Vagina (tissue), 2 donors: ENCODE measurements at regions not wholly inside any gene's neighbourhood (a gene's known extent, or its start where the extent isn't known, plus 50 kb on each side); places are given as distances from the start of the nearest gene placed in this dataset.
"Not testable (repeated sequence)": the region's sequence is repeated elsewhere in the genome, so short reads cannot be mapped to it uniquely, and the experiment has no call there.

Source experiments
- DNase-seq, 2 donors: peaks; one replicate each; pipeline ENCODE4 v3.0.0-alpha.2; 2017; ENCODE audit errors: extremely low spot score in 2 of 2
- H3K27ac ChIP-seq: fragments of 200-600 bp; sonication (generic); one replicate; pipeline ENCODE4 v1.5.1; 2019
- H3K27me3 ChIP-seq: fragments of 200-600 bp; sonication (generic); one replicate; pipeline ENCODE4 v1.5.1; 2019
- H3K36me3 ChIP-seq, 2 donors: fragments of 200-600 bp; sonication (generic); one replicate each; pipeline ENCODE4 v1.5.1; 2017 to 2019
- H3K4me1 ChIP-seq: fragments of 200-600 bp; sonication (generic); one replicate; pipeline ENCODE4 v1.5.1; 2019
- H3K4me3 ChIP-seq, 2 donors: fragments of 200-600 bp; sonication (generic); 1 replicate in 1 of 2; 2 replicates in 1 of 2; pipeline ENCODE4 v1.5.1; 2016 to 2019
- H3K9me3 ChIP-seq: fragments of 200-600 bp; sonication (generic); one replicate; pipeline ENCODE4 v1.5.1; 2019
- POLR2A ChIP-seq, 2 donors: fragments of 450-650 bp; IDR thresholded peaks; one replicate each; pipeline ENCODE4 v1.6.1; 2017; ENCODE audit warnings: antibody characterized with exemption in 2 of 2, mild to moderate bottlenecking in 2 of 2, moderate library complexity in 2 of 2
- POLR2AphosphoS5 ChIP-seq, 2 donors: sonication (generic); formaldehyde crosslinking; IDR thresholded peaks; one replicate each; pipeline ENCODE4 v1.9.0; 2017; ENCODE audit warnings: antibody characterized with exemption in 2 of 2, mild to moderate bottlenecking in 2 of 2, low read depth in 1 of 2; ENCODE audit not compliant: insufficient read depth in 1 of 2
- intact Hi-C: fragments of 100-400 bp; cut with DNase I; formaldehyde crosslinking; loops from one replicate; pipeline ENCODE4 v1.15.1; 2023
- TF ChIP-seq, protein P1 (sequence below), 3 experiments: fragments of 450-650 bp in 2 of 3; fragments of 200-600 bp in 1 of 3; sonication (generic) in 1 of 3; IDR thresholded peaks; one replicate each; pipeline ENCODE4 v1.5.1; 2017 to 2019; ENCODE audit warnings: antibody characterized with exemption in 3 of 3, mild to moderate bottlenecking in 2 of 3, moderate library complexity in 2 of 3

DNA sequence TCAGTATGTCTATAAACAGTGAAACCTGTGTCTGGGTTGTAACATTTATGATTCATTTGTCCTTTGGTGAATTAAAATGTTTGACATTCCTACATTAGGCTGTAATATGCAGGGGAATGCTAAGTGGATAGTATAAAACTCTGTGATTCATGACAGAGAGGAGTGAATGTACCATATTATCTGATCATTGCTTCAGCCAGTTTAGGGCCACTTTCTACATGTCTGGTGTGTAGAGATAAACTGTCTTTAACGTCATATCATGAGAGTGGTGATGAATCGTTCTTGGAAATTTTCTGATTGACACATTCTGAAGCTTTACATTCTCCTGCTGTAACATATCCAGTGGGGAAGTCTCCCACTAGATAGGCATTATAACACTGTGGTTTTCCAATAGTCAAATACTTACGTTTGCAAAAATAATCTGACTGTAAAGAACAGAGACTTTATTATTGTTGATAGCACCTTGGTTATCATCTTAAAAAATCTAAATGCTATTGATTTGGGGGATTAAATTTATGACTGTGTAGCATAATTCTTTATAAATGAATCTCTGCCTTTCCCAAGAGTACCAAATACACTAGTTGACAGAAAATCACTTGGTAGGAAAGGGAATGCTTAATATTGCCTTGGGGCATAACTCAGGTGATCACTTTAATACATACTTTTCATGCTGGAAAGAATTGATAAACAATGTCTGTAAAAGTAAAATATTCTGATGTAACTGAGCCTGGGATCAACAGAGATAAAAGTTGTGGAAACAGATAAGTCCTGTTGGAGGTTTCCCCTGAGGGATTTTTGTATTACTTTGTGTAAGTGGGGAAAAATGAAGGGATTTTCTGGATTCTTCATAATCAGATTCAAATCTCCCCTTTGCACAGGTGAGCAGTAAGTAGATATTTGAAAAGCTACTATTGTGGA, 427.9 kb downstream of the JRKL start:
- Histone ChIP-seq H3K4me3 (no peak overlapping the region), H3K27ac (no peak overlapping the region), H3K9me3 (no peaks in the 10 kb centered on the region), H3K36me3 (no peaks in the 10 kb centered on the region), H3K4me1 (no peaks in the 10 kb centered on the region), H3K27me3 (no peaks in the 10 kb centered on the region)
- no peak for DNase-seq
- TF ChIP-seq, protein P1, sequence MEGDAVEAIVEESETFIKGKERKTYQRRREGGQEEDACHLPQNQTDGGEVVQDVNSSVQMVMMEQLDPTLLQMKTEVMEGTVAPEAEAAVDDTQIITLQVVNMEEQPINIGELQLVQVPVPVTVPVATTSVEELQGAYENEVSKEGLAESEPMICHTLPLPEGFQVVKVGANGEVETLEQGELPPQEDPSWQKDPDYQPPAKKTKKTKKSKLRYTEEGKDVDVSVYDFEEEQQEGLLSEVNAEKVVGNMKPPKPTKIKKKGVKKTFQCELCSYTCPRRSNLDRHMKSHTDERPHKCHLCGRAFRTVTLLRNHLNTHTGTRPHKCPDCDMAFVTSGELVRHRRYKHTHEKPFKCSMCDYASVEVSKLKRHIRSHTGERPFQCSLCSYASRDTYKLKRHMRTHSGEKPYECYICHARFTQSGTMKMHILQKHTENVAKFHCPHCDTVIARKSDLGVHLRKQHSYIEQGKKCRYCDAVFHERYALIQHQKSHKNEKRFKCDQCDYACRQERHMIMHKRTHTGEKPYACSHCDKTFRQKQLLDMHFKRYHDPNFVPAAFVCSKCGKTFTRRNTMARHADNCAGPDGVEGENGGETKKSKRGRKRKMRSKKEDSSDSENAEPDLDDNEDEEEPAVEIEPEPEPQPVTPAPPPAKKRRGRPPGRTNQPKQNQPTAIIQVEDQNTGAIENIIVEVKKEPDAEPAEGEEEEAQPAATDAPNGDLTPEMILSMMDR (IDR thresholded peaks at IDR 0.05): no peak
- TF ChIP-seq POLR2AphosphoS5 (IDR thresholded peaks at IDR 0.05; ENCODE audit: insufficient read depth in 1 of 2, low read depth in 1 of 2): no peak
- TF ChIP-seq POLR2A (IDR thresholded peaks at IDR 0.05): no peak
- intact Hi-C loops: no loop called here

DNA sequence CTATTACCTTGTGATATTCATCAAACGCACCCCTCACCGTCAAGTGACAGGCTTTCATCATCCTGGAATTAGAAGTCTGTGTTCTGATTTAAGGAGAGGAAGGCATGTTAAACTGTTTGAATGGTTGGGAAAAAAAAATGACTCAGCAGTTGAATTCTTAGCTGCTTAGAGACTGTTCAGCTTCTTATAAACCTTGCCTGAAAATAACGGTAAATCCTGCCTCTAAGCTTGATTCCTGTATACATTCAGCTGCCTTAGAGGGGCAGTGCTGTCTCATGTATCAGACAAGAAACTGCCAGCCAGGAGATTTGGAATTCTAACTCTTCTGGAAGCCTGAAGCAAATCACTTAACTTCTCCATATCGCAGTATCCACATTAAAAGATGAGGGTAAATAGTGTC, 437.4 kb downstream of the JRKL start:
- Histone ChIP-seq H3K4me3 (no peak overlapping the region), H3K27me3 (no peaks in the 10 kb centered on the region), H3K27ac (no peak overlapping the region), H3K36me3 (no peaks in the 10 kb centered on the region), H3K9me3 (no peaks in the 10 kb centered on the region), H3K4me1 (no peaks in the 10 kb centered on the region)
- DNase-seq: no peak
- TF ChIP-seq, protein P1 (IDR thresholded peaks at IDR 0.05): no peak
- TF ChIP-seq POLR2A (IDR thresholded peaks at IDR 0.05) (no peak), POLR2AphosphoS5 (IDR thresholded peaks at IDR 0.05; ENCODE audit: insufficient read depth in 1 of 2, low read depth in 1 of 2) (no peak)
- intact Hi-C loops: no loop called here

DNA sequence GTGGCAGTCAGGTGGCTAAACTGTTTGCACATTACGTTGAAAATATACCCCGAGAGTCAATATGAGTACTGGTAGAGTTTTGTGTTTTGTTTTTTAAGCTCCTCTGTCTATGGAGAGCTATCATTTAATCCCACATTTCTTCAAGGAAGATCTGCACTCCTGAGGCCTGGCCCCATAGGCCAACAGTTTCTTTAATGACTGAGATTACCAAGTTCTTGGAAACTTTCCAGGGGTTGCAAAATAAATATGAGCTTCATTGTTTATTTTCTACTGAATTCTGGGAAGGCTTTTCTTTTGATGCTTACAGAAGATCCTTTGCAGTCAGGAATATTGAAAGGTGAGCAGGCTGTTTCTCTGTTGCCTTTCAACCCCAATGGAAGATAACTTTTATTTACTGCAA, 452.0 kb downstream of the JRKL start:
- H3K4me3 ChIP-seq: no peak overlapping the region
- no peaks in the 10 kb centered on the region for H3K4me1 ChIP-seq
- H3K27ac ChIP-seq: no peak overlapping the region
- DNase-seq: no peak
- no peaks in the 10 kb centered on the region for H3K27me3 ChIP-seq
- H3K9me3 ChIP-seq: no peaks in the 10 kb centered on the region
- no peaks in the 10 kb centered on the region for H3K36me3 ChIP-seq
- TF ChIP-seq POLR2A (IDR thresholded peaks at IDR 0.05): no peak
- TF ChIP-seq, protein P1 (IDR thresholded peaks at IDR 0.05): no peak
- TF ChIP-seq POLR2AphosphoS5 (IDR thresholded peaks at IDR 0.05; ENCODE audit: insufficient read depth in 1 of 2, low read depth in 1 of 2): no peak
- intact Hi-C loops: no loop called here

DNA sequence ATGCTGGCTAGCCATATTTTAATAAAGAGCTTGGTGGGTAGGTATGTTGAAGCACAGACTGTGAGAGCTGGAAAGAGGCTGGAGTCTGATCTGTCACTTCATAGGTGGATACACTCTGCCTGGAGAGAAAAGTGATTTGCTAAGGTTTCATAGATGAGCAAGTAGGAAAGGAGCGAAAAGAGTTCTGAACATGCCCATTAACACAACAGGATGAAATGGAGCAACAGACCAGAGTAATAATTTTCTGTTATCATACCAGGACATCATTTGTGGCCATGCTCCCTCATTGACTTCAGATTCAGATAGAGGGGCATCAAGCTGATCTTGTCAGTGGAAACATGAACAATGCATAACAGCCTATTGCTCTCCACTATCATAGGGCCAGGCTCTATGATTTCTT, 452.9 kb downstream of the JRKL start:
- Histone ChIP-seq H3K36me3 (no peaks in the 10 kb centered on the region), H3K27ac (no peak overlapping the region), H3K4me3 (no peak overlapping the region), H3K9me3 (no peaks in the 10 kb centered on the region), H3K4me1 (no peaks in the 10 kb centered on the region), H3K27me3 (no peaks in the 10 kb centered on the region)
- TF ChIP-seq, protein P1 (IDR thresholded peaks at IDR 0.05): no peak
- no peak for TF ChIP-seq POLR2AphosphoS5 (IDR thresholded peaks at IDR 0.05; ENCODE audit: insufficient read depth in 1 of 2, low read depth in 1 of 2)
- no peak for TF ChIP-seq POLR2A (IDR thresholded peaks at IDR 0.05)
- intact Hi-C loops: no loop called here
- no peak for DNase-seq

DNA sequence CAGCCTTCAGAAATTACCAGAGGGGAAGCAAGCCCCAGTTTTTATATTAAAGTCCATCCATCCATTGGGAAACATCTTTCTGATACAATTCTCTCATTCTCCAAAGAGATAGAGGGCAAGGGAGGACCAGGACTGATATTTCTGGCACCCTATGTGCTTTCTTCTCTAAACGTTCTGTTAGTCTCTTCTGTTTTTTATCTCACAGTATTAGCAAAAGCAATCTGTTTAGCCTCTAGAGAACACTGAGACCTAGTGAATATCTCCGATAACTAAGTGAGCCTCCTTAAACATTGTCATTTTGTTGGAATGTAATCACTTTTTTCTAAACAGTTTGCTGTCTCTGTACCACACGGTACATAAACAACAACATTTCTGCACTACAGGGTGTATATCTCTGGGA, 464.6 kb downstream of the JRKL start:
- Histone ChIP-seq H3K9me3 (no peaks in the 10 kb centered on the region), H3K4me3 (no peak overlapping the region), H3K27me3 (no peaks in the 10 kb centered on the region), H3K4me1 (no peaks in the 10 kb centered on the region), H3K36me3 (no peaks in the 10 kb centered on the region), H3K27ac (no peak overlapping the region)
- DNase-seq: no peak
- TF ChIP-seq, protein P1 (IDR thresholded peaks at IDR 0.05): no peak
- no peak for TF ChIP-seq POLR2A (IDR thresholded peaks at IDR 0.05)
- intact Hi-C loops: no loop called here

DNA sequence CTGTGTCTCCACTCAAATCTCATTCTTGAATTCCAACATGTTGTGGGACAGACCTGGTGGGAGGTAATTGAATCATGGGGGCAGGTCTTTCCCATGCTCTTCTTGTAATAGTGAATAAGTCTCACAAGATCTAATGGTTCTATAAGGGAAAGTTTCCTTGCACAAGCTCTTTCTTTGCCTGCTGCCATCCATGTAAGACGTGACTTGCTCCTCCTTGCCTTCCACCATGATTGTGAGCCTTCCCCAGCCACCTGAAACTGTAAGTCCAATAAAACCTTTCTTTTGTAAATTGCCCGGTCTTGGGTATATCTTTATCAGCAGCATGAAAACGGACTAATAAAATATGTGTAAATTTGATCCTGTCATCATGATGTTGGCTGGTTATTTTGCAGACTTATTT, 471.9 kb downstream of the JRKL start:
- DNase-seq, intact Hi-C loops, H3K4me3 ChIP-seq, H3K4me1 ChIP-seq, H3K36me3 ChIP-seq, H3K9me3 ChIP-seq, H3K27ac ChIP-seq, H3K27me3 ChIP-seq: not testable (repeated sequence)
